Subcutaneous abdominal adipose tissue (tissue), 5 donors: ENCODE measurements at regions not wholly inside any gene's neighbourhood (a gene's known extent, or its start where the extent isn't known, plus 50 kb on each side); places are given as distances from the start of the nearest gene placed in this dataset.
A peak's percentile ranks its signal among the peaks of the same experiment; 100 is the strongest.

Source experiments
- H3K27ac ChIP-seq: one replicate; pipeline ENCODE4 v1.7.0; 2013; ENCODE audit warnings: low read depth, mild to moderate bottlenecking, inconsistent platforms, low read length, moderate library complexity
- H3K27me3 ChIP-seq, 5 donors: one replicate each; pipeline ENCODE4 v1.7.0; 2013; ENCODE audit warnings: low read length in 5 of 5, inconsistent platforms in 1 of 5; ENCODE audit not compliant: control insufficient read depth in 5 of 5, insufficient read depth in 4 of 5
- H3K36me3 ChIP-seq, 5 donors: one replicate each; pipeline ENCODE4 v1.7.0; 2013; ENCODE audit warnings: low read length in 5 of 5; ENCODE audit not compliant: control insufficient read depth in 5 of 5, insufficient read depth in 5 of 5
- H3K4me1 ChIP-seq, 5 donors: one replicate each; pipeline ENCODE4 v1.7.0; 2013; ENCODE audit warnings: low read length in 5 of 5, mild to moderate bottlenecking in 3 of 5, moderate library complexity in 1 of 5; ENCODE audit not compliant: control insufficient read depth in 5 of 5, insufficient read depth in 5 of 5
- H3K4me3 ChIP-seq, 5 donors: one replicate each; pipeline ENCODE4 v1.7.0; 2013; ENCODE audit warnings: low read length in 5 of 5, low read depth in 1 of 5
- H3K9ac ChIP-seq, 5 donors: one replicate each; pipeline ENCODE4 v1.7.0; 2013; ENCODE audit warnings: low read length in 5 of 5, mild to moderate bottlenecking in 4 of 5, moderate library complexity in 3 of 5
- H3K9me3 ChIP-seq, 5 donors: one replicate each; pipeline ENCODE4 v1.7.0; 2013; ENCODE audit warnings: low read length in 5 of 5; ENCODE audit not compliant: control insufficient read depth in 5 of 5
- donor health status: healthy.
- donor health status: healthy.
- donor health status: healthy.
- donor health status: healthy.
- donor health status: healthy.

GRCh38 chr14:75344411-75344810, 65.8 kb downstream of the FOS start:
- Histone ChIP-seq H3K9ac (no peak overlapping the region), H3K27ac (no peak overlapping the region), H3K4me3 (no peak overlapping the region), H3K27me3 (no peaks in the 10 kb centered on the region), H3K9me3 (no peaks in the 10 kb centered on the region), H3K4me1 (peaks cover 9 to 44% (median 39%) of the 10 kb centered on the region in 5 donors), H3K36me3 (no peaks in the 10 kb centered on the region)

- Histone ChIP-seq H3K9ac (no peak overlapping the region), H3K4me1 (no peaks in the 10 kb centered on the region), H3K27ac (no peak overlapping the region), H3K9me3 (no peaks in the 10 kb centered on the region), H3K36me3 (no peaks in the 10 kb centered on the region), H3K27me3 (no peaks in the 10 kb centered on the region), H3K4me3 (no peak overlapping the region)
These were observed 72.0 kb downstream of the FOS start for GRCh38 chr14:75350505-75351060.

GRCh38 chr14:75359098-75359497, 68.7 kb upstream of the JDP2 start:
- Histone ChIP-seq H3K9me3 (no peaks in the 10 kb centered on the region), H3K9ac (no peak overlapping the region), H3K4me3 (no peak overlapping the region), H3K4me1 (peaks cover 5 to 31% (median 26%) of the 10 kb centered on the region in 5 donors), H3K27me3 (no peaks in the 10 kb centered on the region), H3K36me3 (no peaks in the 10 kb centered on the region), H3K27ac (no peak overlapping the region)

GRCh38 chr14:75361041-75361440, 66.8 kb upstream of the JDP2 start:
- no peak overlapping the region for H3K4me3 ChIP-seq
- H3K4me1 ChIP-seq = peaks cover 5 to 32% (median 26%) of the 10 kb centered on the region in 5 donors
- H3K9ac ChIP-seq = no peak overlapping the region
- H3K27me3 ChIP-seq = no peaks in the 10 kb centered on the region
- H3K36me3 ChIP-seq = no peaks in the 10 kb centered on the region
- no peak overlapping the region for H3K27ac ChIP-seq
- no peaks in the 10 kb centered on the region for H3K9me3 ChIP-seq

- peak overlapping the region in 1 of 5 donors; percentile 21 for H3K9ac ChIP-seq
- no peaks in the 10 kb centered on the region for H3K36me3 ChIP-seq
- H3K4me3 ChIP-seq = peak overlapping the region in 3 of 5 donors; percentile 11 to 27 (median 25)
- H3K27ac ChIP-seq = no peak overlapping the region
- H3K9me3 ChIP-seq = no peaks in the 10 kb centered on the region
- peaks cover 5 to 32% (median 26%) of the 10 kb centered on the region in 5 donors for H3K4me1 ChIP-seq
- no peaks in the 10 kb centered on the region for H3K27me3 ChIP-seq
These were observed 65.9 kb upstream of the JDP2 start for GRCh38 chr14:75361751-75362433.

GRCh38 chr14:75363130-75363529, 64.7 kb upstream of the JDP2 start:
- Histone ChIP-seq H3K9ac (no peak overlapping the region), H3K9me3 (no peaks in the 10 kb centered on the region), H3K4me3 (no peak overlapping the region), H3K4me1 (peaks cover 5 to 32% (median 26%) of the 10 kb centered on the region in 5 donors), H3K27me3 (no peaks in the 10 kb centered on the region), H3K27ac (peak overlapping the region; percentile 50), H3K36me3 (no peaks in the 10 kb centered on the region)

- Histone ChIP-seq H3K4me3 (no peak overlapping the region), H3K27me3 (no peaks in the 10 kb centered on the region), H3K9ac (no peak overlapping the region), H3K9me3 (no peaks in the 10 kb centered on the region), H3K4me1 (peaks cover 5 to 32% (median 26%) of the 10 kb centered on the region in 5 donors), H3K27ac (peak overlapping the region; percentile 50), H3K36me3 (no peaks in the 10 kb centered on the region)
These were observed 64.1 kb upstream of the JDP2 start for GRCh38 chr14:75363570-75364227.

GRCh38 chr14:75365116-75365515, 62.7 kb upstream of the JDP2 start:
- Histone ChIP-seq H3K36me3 (no peaks in the 10 kb centered on the region), H3K27ac (no peak overlapping the region), H3K27me3 (no peaks in the 10 kb centered on the region), H3K4me3 (no peak overlapping the region), H3K9ac (no peak overlapping the region), H3K9me3 (no peaks in the 10 kb centered on the region), H3K4me1 (peaks cover 5 to 33% (median 27%) of the 10 kb centered on the region in 5 donors)

GRCh38 chr14:75366963-75367362, 60.9 kb upstream of the JDP2 start:
- no peaks in the 10 kb centered on the region for H3K9me3 ChIP-seq
- no peaks in the 10 kb centered on the region for H3K36me3 ChIP-seq
- no peak overlapping the region for H3K4me3 ChIP-seq
- H3K27me3 ChIP-seq = no peaks in the 10 kb centered on the region
- peaks cover 5 to 29% (median 22%) of the 10 kb centered on the region in 5 donors for H3K4me1 ChIP-seq
- H3K9ac ChIP-seq = no peak overlapping the region
- H3K27ac ChIP-seq = no peak overlapping the region

- Histone ChIP-seq H3K9me3 (no peaks in the 10 kb centered on the region), H3K27me3 (no peaks in the 10 kb centered on the region), H3K4me3 (no peak overlapping the region), H3K9ac (no peak overlapping the region), H3K27ac (no peak overlapping the region), H3K36me3 (no peaks in the 10 kb centered on the region), H3K4me1 (peaks cover 2 to 26% (median 9%) of the 10 kb centered on the region in 5 donors)
These were observed 59.5 kb upstream of the JDP2 start for GRCh38 chr14:75368333-75368732.
